SK-N-MC (cell line): ENCODE measurements at regions not wholly inside any gene's neighbourhood (a gene's known extent, or its start where the extent isn't known, plus 50 kb on each side); places are given as distances from the start of the nearest gene placed in this dataset.

Source experiments
- DNase-seq: peaks from one replicate; pipeline ENCODE4 v3.0.0-alpha.2; 2011; ENCODE audit warnings: low read depth, low spot score
- H3K27ac ChIP-seq: fragments of 200-600 bp; sonication (generic); 2 replicates; pipeline ENCODE4 v1.5.1; 2016; ENCODE audit warnings: mixed run types
- H3K36me3 ChIP-seq: fragments of 200-600 bp; sonication (generic); 2 replicates; pipeline ENCODE4 v1.6.1; 2017; ENCODE audit warnings: antibody characterized with exemption, low read length, mixed read lengths; ENCODE audit not compliant: insufficient read depth
- H3K4me3 ChIP-seq: fragments of 200-600 bp; sonication (generic); 2 replicates; pipeline ENCODE4 v1.5.1; 2016
- H3K9ac ChIP-seq: fragments of 200-600 bp; sonication (generic); 2 replicates; pipeline ENCODE4 v1.8.0; 2017; ENCODE audit warnings: mixed run types, mixed read lengths; ENCODE audit not compliant: insufficient read length
- H3K9me3 ChIP-seq: fragments of 200-600 bp; sonication (generic); 2 replicates; pipeline ENCODE4 v1.6.1; 2017; ENCODE audit warnings: low read depth, mild to moderate bottlenecking, antibody characterized with exemption, low read length, moderate library complexity, mixed read lengths
- EZH2 ChIP-seq: fragments of 200-600 bp; sonication (generic); IDR thresholded peaks from one replicate; pipeline ENCODE4 v1.6.1; 2017; ENCODE audit warnings: antibody characterized with exemption
- FOXP2 ChIP-seq: optimal IDR thresholded peaks from 2 replicates; pipeline ENCODE3; 2011; ENCODE audit warnings: mild to moderate bottlenecking, moderate library complexity; ENCODE audit not compliant: insufficient read depth; ENCODE audit errors: extremely low read length, control extremely low read depth
- POLR2AphosphoS5 ChIP-seq: IDR thresholded peaks from 2 replicates; pipeline ENCODE4 v1.6.1; 2012; ENCODE audit warnings: mild to moderate bottlenecking, low read depth, low read length, borderline replicate concordance

- Histone ChIP-seq H3K27ac (no peak overlapping the region), H3K9ac (no peak overlapping the region), H3K9me3 (no peaks in the 10 kb centered on the region), H3K36me3 (no peaks in the 10 kb centered on the region), H3K4me3 (no peak overlapping the region)
- TF ChIP-seq POLR2AphosphoS5, result no peak
- no peak for TF ChIP-seq FOXP2
- no peak for TF ChIP-seq EZH2
- DNase-seq, result no peak
These were observed 574.5 kb upstream of the GRAMD2B start for GRCh38 chr5:125848751-125849150.

- DNase-seq, result no peak
- no peak overlapping the region for H3K9ac ChIP-seq
- H3K36me3 ChIP-seq, result no peaks in the 10 kb centered on the region
- TF ChIP-seq EZH2 (no peak), POLR2AphosphoS5 (no peak), FOXP2 (no peak)
- no peaks in the 10 kb centered on the region for H3K9me3 ChIP-seq
- no peak overlapping the region for H3K4me3 ChIP-seq
- no peak overlapping the region for H3K27ac ChIP-seq
These were observed 566.3 kb upstream of the GRAMD2B start for GRCh38 chr5:125856949-125857348.

- H3K27ac ChIP-seq, result no peak overlapping the region
These were observed 559.6 kb upstream of the GRAMD2B start for GRCh38 chr5:125863579-125863978.

GRCh38 chr5:125865166-125865815 lies 557.9 kb upstream of the GRAMD2B start:
- Histone ChIP-seq H3K36me3 (no peaks in the 10 kb centered on the region), H3K9ac (no peak overlapping the region), H3K27ac (no peak overlapping the region), H3K4me3 (no peak overlapping the region), H3K9me3 (no peaks in the 10 kb centered on the region)
- DNase-seq, result no peak
- TF ChIP-seq POLR2AphosphoS5, result no peak
- TF ChIP-seq FOXP2, result no peak
- TF ChIP-seq EZH2, result no peak

More at GRCh38 chr5:125863579-125863978, 559.6 kb upstream of the GRAMD2B start:
- Histone ChIP-seq H3K9me3 (no peaks in the 10 kb centered on the region), H3K9ac (no peak overlapping the region), H3K36me3 (no peaks in the 10 kb centered on the region), H3K4me3 (no peak overlapping the region)
- TF ChIP-seq FOXP2 (no peak), EZH2 (no peak), POLR2AphosphoS5 (no peak)
- no peak for DNase-seq

- no peaks in the 10 kb centered on the region for H3K36me3 ChIP-seq
- H3K4me3 ChIP-seq, result no peak overlapping the region
- no peaks in the 10 kb centered on the region for H3K9me3 ChIP-seq
- H3K27ac ChIP-seq, result no peak overlapping the region
- no peak overlapping the region for H3K9ac ChIP-seq
- TF ChIP-seq FOXP2 (no peak), POLR2AphosphoS5 (no peak), EZH2 (no peak)
- DNase-seq, result no peak
These were observed 555.2 kb upstream of the GRAMD2B start for GRCh38 chr5:125868036-125868435.

- Histone ChIP-seq H3K9ac (no peak overlapping the region), H3K36me3 (no peaks in the 10 kb centered on the region), H3K4me3 (no peak overlapping the region), H3K27ac (no peak overlapping the region), H3K9me3 (no peaks in the 10 kb centered on the region)
- DNase-seq, result no peak
- no peak for TF ChIP-seq FOXP2
- TF ChIP-seq POLR2AphosphoS5, result no peak
- no peak for TF ChIP-seq EZH2
These were observed 553.0 kb upstream of the GRAMD2B start for GRCh38 chr5:125870256-125870655.

- DNase-seq, result no peak
- no peaks in the 10 kb centered on the region for H3K36me3 ChIP-seq
- H3K9me3 ChIP-seq, result no peaks in the 10 kb centered on the region
- no peak for TF ChIP-seq POLR2AphosphoS5
- no peak for TF ChIP-seq EZH2
- TF ChIP-seq FOXP2, result no peak
- H3K9ac ChIP-seq, result no peak overlapping the region
- no peak overlapping the region for H3K27ac ChIP-seq
- H3K4me3 ChIP-seq, result no peak overlapping the region
These were observed 549.2 kb upstream of the GRAMD2B start for GRCh38 chr5:125874057-125874456.

GRCh38 chr5:125874717-125875116 lies 548.5 kb upstream of the GRAMD2B start:
- Histone ChIP-seq H3K9ac (no peak overlapping the region), H3K27ac (no peak overlapping the region), H3K9me3 (no peaks in the 10 kb centered on the region), H3K36me3 (no peaks in the 10 kb centered on the region), H3K4me3 (no peak overlapping the region)
- DNase-seq, result no peak
- TF ChIP-seq POLR2AphosphoS5 (no peak), EZH2 (no peak), FOXP2 (no peak)

GRCh38 chr5:125877248-125877647 lies 546.0 kb upstream of the GRAMD2B start:
- no peak for DNase-seq
- no peaks in the 10 kb centered on the region for H3K9me3 ChIP-seq
- TF ChIP-seq EZH2, result no peak
- TF ChIP-seq FOXP2, result no peak
- TF ChIP-seq POLR2AphosphoS5, result no peak
- no peak overlapping the region for H3K4me3 ChIP-seq
- H3K9ac ChIP-seq, result no peak overlapping the region
- H3K27ac ChIP-seq, result no peak overlapping the region
- H3K36me3 ChIP-seq, result no peaks in the 10 kb centered on the region

GRCh38 chr5:125882061-125882460 lies 541.1 kb upstream of the GRAMD2B start:
- Histone ChIP-seq H3K9me3 (no peaks in the 10 kb centered on the region), H3K27ac (no peak overlapping the region), H3K36me3 (no peaks in the 10 kb centered on the region), H3K4me3 (no peak overlapping the region), H3K9ac (no peak overlapping the region)
- TF ChIP-seq POLR2AphosphoS5 (no peak), FOXP2 (no peak), EZH2 (no peak)
- no peak for DNase-seq
